NCI-H748 (cell line): ENCODE measurements at regions not wholly inside any gene's neighbourhood (a gene's known extent, or its start where the extent isn't known, plus 50 kb on each side); places are given as distances from the start of the nearest gene placed in this dataset.

Experiments used
- DNase-seq: peaks from one replicate; lab custom pipeline; 2025; ENCODE audit not compliant: unreplicated experiment; lab: John Stamatoyannopoulos, UW

DNA sequence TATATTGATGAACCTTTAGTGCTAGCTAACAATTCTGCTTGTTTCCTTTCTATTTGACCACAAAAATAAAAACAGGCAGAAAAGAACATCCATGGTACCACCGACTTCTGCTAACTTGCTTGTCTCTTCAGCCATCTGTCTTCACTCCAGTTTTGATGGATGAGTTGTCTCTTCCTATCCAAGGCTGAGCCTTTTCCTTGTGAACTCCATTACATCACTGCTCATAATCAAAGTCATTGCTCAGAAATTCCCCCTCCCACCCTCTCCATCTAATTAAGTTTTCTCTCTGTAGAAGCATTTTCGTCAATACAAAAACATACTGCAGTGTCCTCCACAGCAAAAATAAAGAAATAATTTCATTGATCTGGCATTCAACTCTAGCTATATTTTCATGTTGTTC is 184.4 kb downstream of the SPCS3 start:
- DNase-seq, result no peak

DNA sequence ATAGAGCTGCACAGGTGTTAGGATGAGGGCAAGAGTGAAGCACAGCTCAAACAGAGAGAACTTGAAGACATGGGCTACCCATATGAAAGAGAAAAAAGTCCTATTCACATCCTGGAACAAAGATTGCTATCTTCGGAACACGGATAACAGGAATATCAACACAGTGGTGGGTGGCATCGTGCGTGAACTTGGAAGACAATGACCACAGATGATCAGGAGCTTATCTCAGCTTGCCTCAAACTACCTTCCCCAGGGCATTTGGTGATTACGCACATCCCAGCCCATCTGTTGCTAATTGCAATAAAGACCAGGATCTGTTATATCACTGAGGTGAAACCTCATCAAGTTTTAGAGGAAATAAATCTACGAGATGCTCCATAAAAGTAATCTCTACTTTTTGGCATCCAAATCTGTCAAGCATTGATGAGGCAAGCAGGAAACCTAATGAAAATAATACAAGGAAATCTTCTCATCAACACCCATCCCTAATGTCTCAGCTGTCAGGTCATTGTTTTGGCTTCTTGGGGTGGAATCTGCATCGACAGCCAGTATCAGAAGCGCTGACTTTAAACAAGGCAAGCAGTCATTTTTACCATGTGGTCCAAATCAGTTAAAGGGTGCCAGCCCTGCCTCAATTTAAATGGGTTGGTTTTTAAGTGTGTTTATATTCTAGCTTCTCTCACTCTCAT is 188.2 kb downstream of the SPCS3 start:
- DNase-seq, result no peak

DNA sequence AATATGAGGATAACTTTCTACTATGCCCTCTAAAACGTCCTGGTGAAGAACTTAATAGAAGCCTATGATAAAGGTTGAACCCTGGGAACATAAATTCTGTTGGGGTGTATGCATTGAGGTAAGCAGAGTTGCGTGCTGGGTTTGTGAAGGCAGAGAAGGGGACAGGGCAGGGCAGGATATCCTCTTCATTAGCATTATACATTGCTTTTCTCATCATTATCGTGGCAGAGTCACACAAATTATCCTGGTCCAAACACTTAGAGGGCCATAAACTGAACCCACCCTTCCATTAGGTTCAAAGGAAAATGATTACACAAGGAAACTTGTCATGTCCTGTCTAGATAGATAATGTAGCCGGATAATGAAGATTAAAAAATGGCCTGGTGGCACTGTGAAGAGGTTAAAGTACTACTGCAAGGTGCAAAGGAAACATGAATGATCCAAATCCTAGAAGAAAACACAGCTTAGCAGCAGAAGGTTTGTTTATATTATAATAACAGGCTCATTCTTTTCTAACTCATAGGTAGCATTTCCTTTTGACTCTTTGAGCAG is 189.1 kb downstream of the SPCS3 start:
- DNase-seq, result peak; percentile 85

DNA sequence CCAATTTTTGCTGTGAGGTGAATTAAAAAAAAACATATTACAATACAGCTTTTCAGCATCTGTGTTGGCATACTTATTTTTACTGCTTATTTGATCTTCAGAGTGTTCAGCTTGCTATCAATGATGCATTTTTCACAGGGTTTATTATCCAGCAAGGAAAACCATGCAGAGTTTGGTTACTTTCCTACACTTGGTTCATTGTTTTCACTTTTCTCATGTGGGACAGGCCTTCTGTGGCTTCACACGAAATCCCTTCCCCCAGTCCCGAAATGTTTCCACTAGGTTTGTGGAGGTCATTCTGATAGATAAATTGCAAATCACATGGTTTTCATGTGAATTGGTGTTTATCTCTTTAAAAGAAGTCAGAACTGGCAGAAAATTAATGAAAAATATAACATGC is 205.8 kb downstream of the SPCS3 start:
- DNase-seq, result no peak

DNA sequence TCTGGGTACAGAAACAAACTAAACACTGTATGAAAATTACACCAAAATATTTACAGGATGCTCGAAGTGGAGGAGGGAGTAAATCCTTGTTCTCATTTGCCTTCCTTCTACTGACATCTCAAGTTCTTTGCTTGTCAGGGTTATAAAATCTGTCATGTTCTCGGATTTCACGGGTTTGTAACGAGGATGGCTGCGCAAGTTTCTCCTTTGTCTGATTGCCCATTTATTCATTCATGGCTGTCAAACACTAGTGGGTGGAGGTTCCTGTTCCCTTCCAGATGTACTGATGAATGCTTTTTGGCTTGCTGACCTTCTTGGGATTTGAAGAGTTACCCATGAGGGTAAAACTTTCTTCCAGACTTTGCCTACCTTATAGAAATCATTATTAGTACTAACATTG is 206.9 kb downstream of the SPCS3 start:
- DNase-seq, result peak; percentile 41

DNA sequence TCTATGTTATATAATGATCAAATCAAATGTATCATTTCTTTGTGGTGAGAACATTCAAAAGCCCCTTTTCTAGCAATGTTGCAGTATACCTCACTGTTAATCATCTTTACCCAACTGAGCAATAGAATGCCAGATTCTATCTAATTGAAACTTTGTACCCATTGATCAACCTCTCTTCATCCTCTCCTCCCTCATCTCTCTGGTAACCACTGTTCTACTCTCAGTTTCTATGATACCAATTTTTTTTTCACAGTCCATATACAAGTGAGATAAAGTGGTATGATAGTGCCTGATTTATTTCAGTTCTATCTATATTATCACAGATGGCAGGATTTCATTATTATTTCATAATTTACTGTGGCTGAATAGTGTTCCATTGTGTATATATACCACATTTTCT is 209.8 kb downstream of the SPCS3 start:
- no peak for DNase-seq

DNA sequence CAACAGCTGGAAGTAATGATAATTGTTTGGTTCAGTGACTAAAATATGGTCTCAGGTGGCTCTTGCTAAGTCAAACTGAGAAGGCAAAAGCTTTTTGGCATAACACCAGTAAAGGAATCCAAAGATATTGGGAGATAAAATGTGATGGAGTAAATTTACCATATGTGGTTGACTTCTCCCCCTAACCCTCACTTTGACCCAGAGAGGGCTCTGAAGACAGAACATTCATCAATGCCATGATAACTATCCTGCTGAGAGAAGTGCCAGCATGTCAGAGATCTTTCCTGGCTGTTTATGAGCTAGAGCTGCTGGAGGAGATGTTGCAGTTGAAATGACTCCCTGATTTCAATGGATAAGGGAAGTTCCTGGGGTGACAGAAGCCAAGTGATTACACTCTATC is 213.4 kb downstream of the SPCS3 start:
- no peak for DNase-seq

DNA sequence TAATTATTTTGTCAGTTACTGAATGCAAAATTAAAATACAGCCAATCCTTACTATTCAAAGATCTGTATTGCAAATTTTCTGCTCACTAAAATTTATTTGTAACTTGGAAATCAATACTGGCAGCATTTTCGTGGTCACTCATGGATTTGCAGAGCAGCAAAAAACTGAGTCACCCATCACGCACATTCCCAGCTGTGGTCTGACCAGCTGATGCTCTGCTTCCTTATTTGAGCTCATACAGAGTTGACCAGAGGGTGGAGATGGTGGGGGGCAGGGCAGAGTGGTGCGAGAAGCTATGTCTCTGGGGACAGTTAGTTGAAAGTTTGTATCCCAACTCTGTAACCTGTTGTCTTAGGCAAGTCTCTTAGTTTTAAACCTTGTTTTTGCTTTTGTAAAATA is 214.8 kb downstream of the SPCS3 start:
- no peak for DNase-seq

DNA sequence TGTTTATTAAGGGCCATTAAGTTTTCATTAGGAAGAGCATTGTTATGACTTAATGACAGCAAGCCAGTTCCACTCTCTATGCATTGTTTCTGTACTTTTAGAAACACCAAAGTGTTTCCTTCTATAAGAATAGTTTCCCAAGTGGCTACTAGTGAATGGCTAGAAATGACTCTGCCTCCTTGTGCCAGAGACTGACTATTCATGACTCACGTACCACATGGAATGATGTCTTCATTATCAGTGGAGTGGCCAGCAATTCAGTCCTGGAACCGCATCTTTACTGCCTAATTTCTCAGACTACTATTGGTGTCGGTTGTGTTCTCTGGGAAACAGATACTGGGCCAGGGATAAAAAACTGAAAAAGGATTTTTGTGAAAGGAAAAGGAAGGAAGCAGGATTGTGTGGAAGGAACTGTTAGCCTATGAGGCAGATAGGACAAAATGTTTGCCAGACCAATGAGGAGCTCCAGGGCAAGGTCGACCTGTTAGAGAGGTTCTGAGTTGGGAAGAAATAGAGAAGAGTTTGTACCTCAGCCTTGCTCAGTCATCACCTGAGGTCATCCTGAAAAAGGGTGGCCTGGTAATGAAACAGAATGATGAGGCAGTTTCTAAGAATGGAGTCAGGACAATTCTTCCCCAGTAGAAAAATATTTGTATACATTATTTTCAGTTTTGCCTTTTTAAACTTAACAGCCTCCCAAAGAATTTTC is 218.6 kb downstream of the SPCS3 start:
- no peak for DNase-seq

DNA sequence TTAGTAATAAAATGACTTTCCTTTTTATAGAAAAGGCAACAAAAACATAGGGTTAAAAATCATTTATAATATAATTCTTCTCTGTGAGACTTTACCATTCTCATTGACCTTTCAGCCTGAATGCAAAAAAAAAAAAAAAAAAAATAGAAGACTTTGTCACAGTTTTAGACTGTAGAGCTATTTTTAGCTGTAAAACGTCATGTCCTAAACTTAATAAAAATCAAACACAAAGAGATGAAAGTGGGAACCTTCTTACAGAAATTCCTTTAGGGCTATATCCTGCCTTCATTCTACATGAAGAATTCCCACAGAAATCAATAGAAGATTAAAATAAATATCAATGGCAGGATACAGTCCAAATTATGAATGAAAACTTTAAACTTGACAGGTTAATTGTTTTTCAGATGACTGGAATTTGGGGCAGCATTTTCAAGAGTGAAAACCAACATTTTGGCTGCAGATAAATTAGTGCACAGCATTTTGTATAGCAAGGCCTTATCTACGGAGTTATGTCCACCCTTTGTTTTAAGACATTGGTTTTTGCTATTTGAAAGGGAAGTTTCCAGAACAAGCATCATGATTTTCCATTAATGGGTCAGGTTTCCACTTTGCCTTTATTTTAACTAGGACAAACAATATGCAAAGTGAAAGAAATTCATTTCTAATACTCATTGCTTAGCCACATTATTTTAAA is 219.5 kb downstream of the SPCS3 start:
- DNase-seq, result no peak

DNA sequence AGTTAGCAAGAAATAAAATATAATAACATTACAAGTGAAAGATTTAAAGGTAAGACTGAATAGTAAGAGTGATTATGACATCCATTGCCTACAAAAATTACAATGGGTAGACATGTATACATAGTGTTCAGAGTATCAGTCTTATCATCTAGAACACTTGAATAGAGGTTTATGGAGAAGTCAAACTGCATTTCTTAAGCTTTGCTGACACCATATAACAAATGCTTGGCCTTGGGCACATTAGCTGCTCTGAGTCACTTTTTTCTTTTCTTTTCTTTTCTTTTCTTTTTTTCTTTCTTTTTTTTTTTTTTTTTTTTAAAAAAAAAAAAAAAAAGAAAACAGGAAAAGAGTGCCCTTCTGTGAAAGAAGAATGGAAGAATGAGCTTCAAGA is 220.0 kb downstream of the SPCS3 start:
- no peak for DNase-seq

DNA sequence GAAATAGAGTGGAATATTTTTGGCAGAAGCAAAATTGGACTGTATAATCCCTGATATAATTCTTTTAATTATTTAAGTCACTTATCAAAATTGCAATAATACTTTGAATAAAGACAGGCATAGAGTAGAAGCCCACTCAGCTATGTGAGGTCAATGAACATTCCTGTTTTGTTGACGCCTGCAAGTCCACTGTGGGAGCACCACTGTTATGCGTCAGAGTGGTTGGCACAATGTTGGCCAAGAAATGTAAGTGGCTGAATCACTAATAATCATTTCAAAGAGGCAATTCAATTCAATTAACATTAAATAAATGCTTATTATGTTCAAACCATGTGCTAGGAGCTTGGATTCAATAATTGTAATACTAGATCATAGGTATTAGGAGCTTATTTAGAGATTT is 221.0 kb downstream of the SPCS3 start:
- no peak for DNase-seq

DNA sequence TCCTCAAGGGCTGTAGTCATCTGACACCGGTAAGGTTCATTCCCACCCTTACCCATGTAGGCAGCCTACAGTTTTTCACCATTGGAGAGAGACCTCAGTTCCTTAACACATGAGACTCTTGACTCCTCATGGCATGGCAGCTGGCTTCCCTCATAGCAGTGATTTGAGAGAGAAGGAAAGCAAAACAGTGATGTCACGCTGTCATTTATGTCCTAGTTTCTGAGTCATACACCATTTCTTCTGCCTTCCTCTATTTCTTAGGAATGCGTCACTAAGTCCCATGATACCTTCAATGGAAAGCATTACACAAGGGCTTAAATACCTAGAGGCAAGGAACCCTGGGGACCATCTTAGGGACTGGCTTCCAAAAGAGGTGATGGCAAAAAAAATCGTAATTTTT is 226.1 kb downstream of the SPCS3 start:
- no peak for DNase-seq

DNA sequence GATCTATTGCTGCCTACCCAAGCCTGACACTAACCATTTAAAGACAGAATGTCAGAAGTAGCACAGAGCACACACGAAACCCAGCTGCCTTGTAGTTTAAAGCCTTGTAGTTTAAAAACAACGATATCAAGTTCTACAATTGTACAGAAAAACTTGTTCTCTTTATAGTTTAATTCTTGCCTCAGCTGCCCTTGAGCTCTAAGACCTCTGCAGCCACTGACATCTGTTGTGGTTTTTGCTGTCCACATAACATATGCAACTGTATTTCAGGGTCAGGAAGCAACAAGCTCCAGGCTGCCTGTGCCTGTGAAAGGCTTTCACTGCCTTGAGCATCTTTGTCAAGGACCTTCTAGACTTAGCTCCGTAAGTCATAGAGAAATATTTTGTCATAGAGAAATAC is 227.2 kb downstream of the SPCS3 start:
- DNase-seq, result no peak

DNA sequence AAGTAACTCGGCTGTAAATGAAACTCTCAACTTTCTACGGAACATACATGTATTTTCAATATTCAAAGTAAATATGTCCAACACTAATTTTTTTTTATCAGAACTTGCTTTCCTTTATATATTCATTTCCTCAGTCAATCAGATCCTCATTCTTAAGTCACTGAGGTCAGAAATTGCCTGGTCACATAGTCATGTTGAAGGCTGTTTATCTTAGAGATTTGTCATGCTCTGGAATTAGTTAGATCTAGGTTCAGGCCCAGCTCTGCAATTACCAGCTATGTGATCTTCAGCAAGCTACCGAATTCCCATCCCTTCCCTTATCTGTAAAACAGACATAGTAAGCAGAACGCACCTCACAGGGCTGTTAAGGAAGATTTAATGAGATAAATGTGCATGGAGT is 228.8 kb downstream of the SPCS3 start:
- DNase-seq, result no peak

DNA sequence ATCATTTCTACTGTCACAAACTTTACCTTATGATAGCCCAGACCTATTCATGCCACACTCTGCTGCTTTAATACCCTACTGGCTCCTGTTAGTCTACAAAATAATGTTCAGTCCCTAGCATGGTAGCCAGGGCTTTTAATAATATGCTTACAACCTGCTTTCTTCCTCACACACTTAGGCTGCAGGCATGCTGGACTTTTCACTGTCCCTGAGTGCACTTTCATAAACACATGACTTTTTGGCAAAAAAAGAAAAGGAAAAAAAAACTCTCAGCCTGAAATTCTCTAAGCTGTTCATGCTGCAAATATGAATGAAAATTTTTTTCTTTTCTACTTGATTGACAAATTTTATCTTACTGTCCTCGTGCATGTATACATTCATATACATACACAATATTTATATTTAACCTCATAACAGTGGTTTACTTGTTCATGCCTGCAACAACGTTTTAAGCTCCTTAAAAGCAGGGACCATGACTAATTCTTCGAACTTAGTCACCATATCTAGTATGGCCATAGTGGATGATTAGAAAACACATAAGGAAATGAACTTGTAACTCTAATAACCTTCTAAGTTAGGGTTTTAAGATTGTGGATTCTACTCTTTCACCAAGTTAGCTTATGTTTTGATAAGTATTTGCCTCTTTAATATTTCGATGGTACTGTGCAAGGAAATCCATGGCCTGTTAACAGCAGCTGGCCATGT is 229.5 kb downstream of the SPCS3 start:
- no peak for DNase-seq

DNA sequence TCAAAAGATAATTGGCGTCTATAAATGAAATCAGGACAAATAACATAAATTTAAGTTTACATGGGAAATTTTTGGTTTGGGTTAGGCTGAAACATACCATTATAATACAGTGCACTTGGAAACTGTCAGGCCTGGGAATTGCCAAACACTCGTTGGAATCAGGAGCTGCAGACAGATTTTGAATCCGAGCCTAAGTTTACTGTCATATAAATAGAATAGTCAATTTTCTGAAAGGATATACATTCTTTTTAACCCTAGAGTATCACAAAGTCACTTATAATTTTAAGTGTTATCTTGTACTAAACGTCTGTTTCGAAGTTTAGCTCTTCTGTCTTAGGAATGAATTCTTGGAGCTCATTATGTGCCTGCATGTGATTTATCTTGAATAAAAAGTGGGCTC is 234.1 kb downstream of the VEGFC start:
- DNase-seq, result no peak

DNA sequence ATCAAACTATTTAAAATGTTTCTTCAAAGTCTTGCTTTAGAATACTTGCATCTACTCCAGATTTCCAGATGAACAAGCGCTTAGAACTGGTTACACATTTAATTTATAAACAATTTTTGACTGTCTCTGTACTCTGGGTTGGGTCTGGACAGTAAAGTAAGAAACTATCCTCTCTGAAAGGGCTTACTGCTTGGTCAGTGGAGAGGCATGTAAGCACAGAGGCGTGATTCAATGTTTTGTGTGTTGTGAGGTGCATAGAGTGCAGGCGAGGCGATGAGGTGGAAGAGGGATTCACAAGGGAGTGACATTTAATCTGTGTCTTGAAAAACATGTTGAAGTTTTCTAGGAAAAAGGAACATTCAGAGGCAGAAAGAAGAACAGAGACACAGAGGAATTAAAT is 231.4 kb downstream of the VEGFC start:
- no peak for DNase-seq

DNA sequence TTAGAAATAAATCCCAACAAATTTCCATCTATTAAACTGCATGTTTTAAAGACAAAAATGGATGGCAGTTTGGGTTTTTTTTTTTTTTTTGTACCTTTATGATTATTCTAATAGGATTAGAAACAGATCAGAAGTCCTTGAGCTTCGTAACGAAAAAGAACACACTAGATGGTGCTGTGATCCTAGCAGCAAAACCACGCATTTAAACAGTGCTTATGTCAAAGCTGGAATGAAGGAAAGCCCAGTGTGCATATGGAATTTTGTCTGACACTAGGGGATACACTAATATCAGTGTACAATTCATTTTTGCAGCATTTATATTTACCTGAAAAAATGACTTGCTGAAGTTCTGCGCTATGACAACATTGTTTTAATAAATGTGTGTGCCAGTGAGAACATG is 229.1 kb downstream of the VEGFC start:
- peak; percentile 68 for DNase-seq

DNA sequence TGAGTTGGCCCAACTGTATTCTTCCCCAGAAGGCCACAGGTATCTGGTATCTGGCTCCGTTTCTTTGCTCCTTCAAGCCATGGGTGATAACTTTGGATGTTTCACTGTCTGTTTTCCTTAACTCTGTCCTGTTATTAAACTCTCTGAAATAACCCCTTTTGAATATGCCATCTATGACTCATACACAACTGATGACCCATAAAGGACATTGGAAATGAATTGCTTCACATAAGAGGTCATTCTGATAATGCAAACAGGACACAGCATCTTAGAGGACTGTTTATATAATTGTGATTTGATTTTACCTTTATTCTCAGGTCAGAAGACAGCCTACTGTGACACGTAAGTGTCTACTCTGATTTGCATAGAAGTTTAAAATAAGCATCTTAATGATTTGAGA is 227.7 kb downstream of the VEGFC start:
- no peak for DNase-seq

DNA sequence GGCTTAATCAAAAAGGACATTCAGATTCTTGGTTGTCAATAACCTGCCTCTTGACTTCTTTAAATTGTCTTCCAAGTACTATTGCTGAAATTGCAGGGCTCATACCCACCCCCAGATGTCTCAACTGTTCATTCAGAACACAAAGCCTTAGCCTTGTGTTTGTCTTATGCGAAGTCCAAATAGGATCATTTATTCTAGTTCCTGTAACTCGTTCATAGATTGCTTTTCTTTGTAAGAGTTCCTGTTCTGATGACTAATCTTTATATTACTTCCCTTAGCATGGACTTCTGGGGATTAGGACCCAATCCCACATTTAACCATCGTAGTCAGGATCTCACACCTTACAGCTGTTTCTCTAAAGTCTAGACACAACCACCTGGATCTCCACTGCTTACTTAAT is 226.0 kb downstream of the VEGFC start:
- DNase-seq, result no peak

DNA sequence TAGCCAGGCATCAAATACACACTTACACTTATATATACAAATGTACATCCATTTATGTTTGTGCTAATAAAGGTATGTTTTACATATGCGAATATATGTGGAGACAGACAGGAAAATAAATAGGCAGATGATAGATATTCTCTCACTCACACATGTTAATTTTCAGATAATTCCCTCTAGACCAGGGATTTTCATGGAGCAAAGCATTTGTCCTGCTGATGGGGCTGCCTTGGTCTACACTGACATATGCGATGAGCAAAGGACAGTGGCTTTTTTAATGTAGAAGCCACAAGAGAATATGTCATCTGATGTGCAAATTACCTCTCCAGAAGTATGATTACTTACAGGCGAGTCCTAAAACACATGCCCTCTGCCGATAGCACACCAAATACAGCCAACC is 224.5 kb downstream of the VEGFC start:
- no peak for DNase-seq
